ENCODE measurements at regions not wholly inside any gene's neighbourhood (a gene's known extent, or its start where the extent isn't known, plus 50 kb on each side); places are given as distances from the start of the nearest gene placed in this dataset.

- DNase-seq = no peak
These were observed 412.3 kb upstream of the ID4 start for GRCh38 chr6:19424853-19425252.

- DNase-seq = no peak
These were observed 409.6 kb upstream of the ID4 start for GRCh38 chr6:19427548-19427947.

- no peak for DNase-seq
These were observed 404.1 kb upstream of the ID4 start for GRCh38 chr6:19432966-19433498.

GRCh38 chr6:19434065-19434464, 403.1 kb upstream of the ID4 start:
- no peak for DNase-seq

- DNase-seq = no peak
These were observed 401.4 kb upstream of the ID4 start for GRCh38 chr6:19435755-19436154.

GRCh38 chr6:19438566-19439353, 398.4 kb upstream of the ID4 start:
- DNase-seq = peak; percentile 18

GRCh38 chr6:19440531-19440930, 396.6 kb upstream of the ID4 start:
- no peak for DNase-seq

GRCh38 chr6:19443411-19443810, 393.8 kb upstream of the ID4 start:
- DNase-seq = no peak

GRCh38 chr6:19444041-19444440, 393.1 kb upstream of the ID4 start:
- DNase-seq = no peak

GRCh38 chr6:19444481-19444880, 392.7 kb upstream of the ID4 start:
- DNase-seq = no peak

GRCh38 chr6:19446570-19446969, 390.6 kb upstream of the ID4 start:
- no peak for DNase-seq

GRCh38 chr6:19450651-19451050, 386.5 kb upstream of the ID4 start:
- DNase-seq = no peak

- no peak for DNase-seq
These were observed 384.7 kb upstream of the ID4 start for GRCh38 chr6:19452495-19452894.

GRCh38 chr6:19454001-19454720, 383.0 kb upstream of the ID4 start:
- no peak for DNase-seq

- no peak for DNase-seq
These were observed 382.3 kb upstream of the ID4 start for GRCh38 chr6:19454721-19455392.

- no peak for DNase-seq
These were observed 373.9 kb upstream of the ID4 start for GRCh38 chr6:19463250-19463649.

- DNase-seq = no peak
These were observed 373.2 kb upstream of the ID4 start for GRCh38 chr6:19463925-19464324.

GRCh38 chr6:19465256-19465655, 371.9 kb upstream of the ID4 start:
- no peak for DNase-seq

GRCh38 chr6:19465760-19466159, 371.4 kb upstream of the ID4 start:
- DNase-seq = peak; percentile 86

GRCh38 chr6:19470333-19470732, 366.8 kb upstream of the ID4 start:
- no peak for DNase-seq

GRCh38 chr6:19472153-19472552, 365.0 kb upstream of the ID4 start:
- no peak for DNase-seq

- no peak for DNase-seq
These were observed 364.3 kb upstream of the ID4 start for GRCh38 chr6:19472850-19473249.

- no peak for DNase-seq
These were observed 359.6 kb upstream of the ID4 start for GRCh38 chr6:19477563-19477962.

- no peak for DNase-seq
These were observed 358.9 kb upstream of the ID4 start for GRCh38 chr6:19478273-19478672.
